ENCODE measurements at regions not wholly inside any gene's neighbourhood (a gene's known extent, or its start where the extent isn't known, plus 50 kb on each side); places are given as distances from the start of the nearest gene placed in this dataset.

DNA sequence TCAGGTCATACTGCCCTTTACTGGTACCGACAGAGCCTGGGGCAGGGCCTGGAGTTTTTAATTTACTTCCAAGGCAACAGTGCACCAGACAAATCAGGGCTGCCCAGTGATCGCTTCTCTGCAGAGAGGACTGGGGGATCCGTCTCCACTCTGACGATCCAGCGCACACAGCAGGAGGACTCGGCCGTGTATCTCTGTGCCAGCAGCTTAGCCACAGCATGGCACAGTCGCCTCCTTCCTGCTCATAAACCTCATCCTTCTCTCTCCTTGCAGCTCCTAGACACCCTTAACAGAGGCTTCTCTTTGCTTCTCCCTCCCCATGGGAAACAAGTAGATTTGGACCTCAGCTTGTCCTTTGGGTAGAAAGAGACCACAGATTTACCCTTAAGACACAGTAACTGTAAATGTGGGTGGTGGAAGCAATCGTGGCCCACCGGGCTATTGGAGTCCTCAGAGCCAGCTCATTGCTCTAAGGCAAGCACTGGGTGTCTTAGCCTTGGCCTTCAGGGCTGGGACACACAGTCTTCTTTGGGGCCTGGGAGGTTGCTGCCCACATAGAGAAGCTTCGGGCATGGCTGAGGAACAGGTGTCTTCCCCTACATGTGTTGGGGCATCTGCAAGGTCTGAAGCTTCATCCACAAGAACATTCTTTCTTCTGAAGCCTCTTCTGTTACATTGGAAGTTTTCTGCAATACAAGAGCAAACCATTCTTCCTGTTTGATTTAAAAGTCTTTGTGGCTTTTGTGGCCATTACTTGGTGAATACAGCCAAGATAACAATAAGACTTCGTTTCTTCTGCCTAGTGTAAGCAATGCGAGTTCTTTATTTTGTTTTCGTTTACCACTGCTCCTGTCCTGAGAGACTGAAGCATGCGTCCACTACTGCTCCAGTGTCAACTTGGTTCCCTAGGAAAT is 95.5 kb upstream of the PRSS58 start:
- TF ChIP-seq EZH2 (IDR thresholded peaks at IDR 0.05; ENCODE audit: low read depth, unreplicated experiment) (no peak), JUNB (IDR thresholded peaks at IDR 0.05; ENCODE audit: unreplicated experiment) (no peak)
- TF ChIP-seq, protein P1, sequence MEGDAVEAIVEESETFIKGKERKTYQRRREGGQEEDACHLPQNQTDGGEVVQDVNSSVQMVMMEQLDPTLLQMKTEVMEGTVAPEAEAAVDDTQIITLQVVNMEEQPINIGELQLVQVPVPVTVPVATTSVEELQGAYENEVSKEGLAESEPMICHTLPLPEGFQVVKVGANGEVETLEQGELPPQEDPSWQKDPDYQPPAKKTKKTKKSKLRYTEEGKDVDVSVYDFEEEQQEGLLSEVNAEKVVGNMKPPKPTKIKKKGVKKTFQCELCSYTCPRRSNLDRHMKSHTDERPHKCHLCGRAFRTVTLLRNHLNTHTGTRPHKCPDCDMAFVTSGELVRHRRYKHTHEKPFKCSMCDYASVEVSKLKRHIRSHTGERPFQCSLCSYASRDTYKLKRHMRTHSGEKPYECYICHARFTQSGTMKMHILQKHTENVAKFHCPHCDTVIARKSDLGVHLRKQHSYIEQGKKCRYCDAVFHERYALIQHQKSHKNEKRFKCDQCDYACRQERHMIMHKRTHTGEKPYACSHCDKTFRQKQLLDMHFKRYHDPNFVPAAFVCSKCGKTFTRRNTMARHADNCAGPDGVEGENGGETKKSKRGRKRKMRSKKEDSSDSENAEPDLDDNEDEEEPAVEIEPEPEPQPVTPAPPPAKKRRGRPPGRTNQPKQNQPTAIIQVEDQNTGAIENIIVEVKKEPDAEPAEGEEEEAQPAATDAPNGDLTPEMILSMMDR (conservative IDR thresholded peaks at IDR 0.05; ENCODE audit: low read depth in 2 of 2) = no peak

Data from GM23338 (cell line).